Calu3 (cell line): ENCODE measurements at regions not wholly inside any gene's neighbourhood (a gene's known extent, or its start where the extent isn't known, plus 50 kb on each side); places are given as distances from the start of the nearest gene placed in this dataset.

Source experiments
- BruUV-seq: library from RNA; stranded (reverse); fragments of 400-500 nt; replicated peaks from 2 replicates; lab custom pipeline; 2021; lab: Mats Ljungman, UMichigan
- CTCF ChIA-PET: fragments of 300-600 bp; sonication (Branson Sonifier 250); formaldehyde crosslinking; loops from one replicate; lab custom pipeline; 2022; ENCODE audit warnings: antibody characterized with exemption; lab: Charles Lee
- DNase-seq: peaks from one replicate; pipeline ENCODE4 v3.0.0; 2022
- H3K27ac Mint-ChIP-seq: one replicate; pipeline ENCODE4 v1.8.0; 2022; ENCODE audit warnings: mixed read lengths; ENCODE audit not compliant: unreplicated experiment
- H3K27me3 Mint-ChIP-seq: one replicate; pipeline ENCODE4 v1.8.0; 2022; ENCODE audit warnings: mixed read lengths; ENCODE audit not compliant: unreplicated experiment
- H3K36me3 Mint-ChIP-seq: one replicate; pipeline ENCODE4 v1.8.0; 2022; ENCODE audit warnings: mild to moderate bottlenecking, moderate library complexity, mixed read lengths; ENCODE audit not compliant: insufficient read depth, unreplicated experiment
- H3K4me1 Mint-ChIP-seq: one replicate; pipeline ENCODE4 v1.8.0; 2022; ENCODE audit warnings: mild to moderate bottlenecking, low read depth, mixed read lengths; ENCODE audit not compliant: unreplicated experiment
- H3K4me3 Mint-ChIP-seq: one replicate; pipeline ENCODE4 v1.8.0; 2022; ENCODE audit warnings: mild to moderate bottlenecking, low read depth, moderate library complexity, mixed read lengths; ENCODE audit not compliant: unreplicated experiment
- H3K9me3 Mint-ChIP-seq: one replicate; pipeline ENCODE4 v1.8.0; 2022; ENCODE audit warnings: low read depth, mixed read lengths; ENCODE audit not compliant: unreplicated experiment
- intact Hi-C: fragments of 100-400 bp; cut with micrococcal nuclease; formaldehyde crosslinking; loops from one replicate; pipeline ENCODE4 v1.10.0; 2022; ENCODE audit not compliant: unreplicated experiment
- TF ChIP-seq, protein P1 (sequence below): fragments of 200-600 bp; IDR thresholded peaks from one replicate; pipeline ENCODE4 v1.8.0; 2022; ENCODE audit warnings: antibody characterized with exemption; ENCODE audit not compliant: unreplicated experiment

DNA sequence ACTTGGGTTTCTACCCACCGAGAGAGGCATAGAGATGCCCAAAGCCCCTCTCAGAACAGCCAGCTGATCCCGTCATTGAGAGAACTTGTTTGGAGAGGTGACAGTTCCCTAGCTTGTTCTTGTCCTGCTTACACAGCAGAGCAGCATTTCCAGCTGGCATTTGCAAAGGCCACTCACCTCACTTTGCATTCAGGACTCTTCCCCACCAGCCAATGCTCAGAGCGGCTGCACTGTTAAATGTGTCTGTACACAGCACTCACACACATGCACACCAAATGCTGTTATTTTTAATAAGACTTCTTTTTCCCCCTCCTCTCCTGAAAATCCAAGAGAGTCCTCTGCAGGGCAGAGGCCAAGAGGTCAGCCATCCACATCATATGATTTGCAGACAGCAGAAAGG is 104.6 kb upstream of the SLC14A2 start:
- no TSS peak for BruUV-seq
- Mint-ChIP-seq H3K27me3 (peaks cover 100% of the 10 kb centered on the region), H3K4me1 (no peaks in the 10 kb centered on the region), H3K9me3 (peaks cover 2% of the 10 kb centered on the region), H3K27ac (no peak overlapping the region), H3K36me3 (no peaks in the 10 kb centered on the region), H3K4me3 (no peak overlapping the region)
- no peak for DNase-seq
- CTCF ChIA-PET: no interaction called here
- TF ChIP-seq, protein P1, sequence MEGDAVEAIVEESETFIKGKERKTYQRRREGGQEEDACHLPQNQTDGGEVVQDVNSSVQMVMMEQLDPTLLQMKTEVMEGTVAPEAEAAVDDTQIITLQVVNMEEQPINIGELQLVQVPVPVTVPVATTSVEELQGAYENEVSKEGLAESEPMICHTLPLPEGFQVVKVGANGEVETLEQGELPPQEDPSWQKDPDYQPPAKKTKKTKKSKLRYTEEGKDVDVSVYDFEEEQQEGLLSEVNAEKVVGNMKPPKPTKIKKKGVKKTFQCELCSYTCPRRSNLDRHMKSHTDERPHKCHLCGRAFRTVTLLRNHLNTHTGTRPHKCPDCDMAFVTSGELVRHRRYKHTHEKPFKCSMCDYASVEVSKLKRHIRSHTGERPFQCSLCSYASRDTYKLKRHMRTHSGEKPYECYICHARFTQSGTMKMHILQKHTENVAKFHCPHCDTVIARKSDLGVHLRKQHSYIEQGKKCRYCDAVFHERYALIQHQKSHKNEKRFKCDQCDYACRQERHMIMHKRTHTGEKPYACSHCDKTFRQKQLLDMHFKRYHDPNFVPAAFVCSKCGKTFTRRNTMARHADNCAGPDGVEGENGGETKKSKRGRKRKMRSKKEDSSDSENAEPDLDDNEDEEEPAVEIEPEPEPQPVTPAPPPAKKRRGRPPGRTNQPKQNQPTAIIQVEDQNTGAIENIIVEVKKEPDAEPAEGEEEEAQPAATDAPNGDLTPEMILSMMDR: no peak
- intact Hi-C loops: no loop called here

DNA sequence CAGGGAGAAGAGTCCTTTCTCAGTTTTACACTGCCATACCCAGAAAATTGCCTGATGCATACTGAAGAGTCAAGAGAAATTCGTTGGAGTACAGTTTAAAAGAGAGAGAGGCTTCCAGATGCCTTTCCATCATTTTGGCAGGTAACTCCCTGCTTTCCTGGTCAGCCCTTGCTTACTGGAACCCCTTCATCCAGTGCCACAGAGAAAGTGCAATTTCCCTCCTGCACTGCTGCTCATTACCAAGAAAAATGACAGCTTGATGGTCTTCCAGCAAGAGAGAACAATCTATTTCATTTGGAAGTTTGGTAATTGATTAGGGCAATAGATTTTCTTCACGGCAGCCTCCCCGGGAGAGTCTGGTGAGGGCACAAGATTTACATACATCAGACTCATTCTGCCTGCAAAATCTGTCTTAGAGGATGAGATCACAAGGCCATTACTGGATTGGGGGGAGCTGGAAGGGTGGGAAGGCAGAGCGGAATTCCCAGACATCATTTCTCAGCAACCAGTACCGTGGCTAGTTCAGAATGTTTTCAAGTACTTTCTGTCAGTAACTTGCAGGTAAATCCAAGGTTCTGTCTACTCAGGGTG is 102.8 kb upstream of the SLC14A2 start:
- Mint-ChIP-seq H3K36me3 (no peaks in the 10 kb centered on the region), H3K27me3 (peaks cover 99% of the 10 kb centered on the region), H3K9me3 (peaks cover 2% of the 10 kb centered on the region), H3K4me1 (no peaks in the 10 kb centered on the region), H3K4me3 (no peak overlapping the region), H3K27ac (no peak overlapping the region)
- CTCF ChIA-PET: no interaction called here
- intact Hi-C loops: no loop called here
- TF ChIP-seq, protein P1: no peak
- DNase-seq: no peak
- no TSS peak for BruUV-seq

DNA sequence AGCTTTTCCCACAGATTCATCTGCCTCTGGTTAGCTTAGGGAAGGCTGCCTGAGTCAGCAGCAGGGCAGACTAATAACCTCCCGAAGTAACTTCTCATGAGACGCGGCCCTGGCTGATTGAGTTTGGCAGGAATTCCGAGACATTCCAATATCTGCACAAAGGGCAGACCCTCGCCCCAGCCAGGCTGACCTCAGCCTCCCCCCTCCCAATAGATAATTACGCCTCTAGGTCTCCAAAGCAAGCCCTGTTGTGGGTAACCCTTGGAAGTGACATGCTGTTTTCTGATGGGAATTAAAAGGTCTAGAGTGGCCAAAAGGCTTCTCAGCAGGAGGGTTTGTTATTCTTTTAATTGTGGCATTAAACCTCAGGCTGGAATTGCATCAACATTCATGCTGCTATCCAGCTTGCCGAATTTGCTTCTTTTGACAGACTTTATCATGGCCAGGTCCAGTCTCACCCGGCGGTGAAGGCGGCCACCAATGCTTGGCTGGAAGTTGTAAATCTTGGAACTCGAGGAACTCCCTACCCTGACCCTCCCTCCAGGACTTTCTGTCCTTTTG is 98.0 kb upstream of the SLC14A2 start:
- H3K4me1 Mint-ChIP-seq: no peaks in the 10 kb centered on the region
- H3K4me3 Mint-ChIP-seq: no peak overlapping the region
- intact Hi-C loops: no loop called here
- no TSS peak for BruUV-seq
- H3K27ac Mint-ChIP-seq: no peak overlapping the region
- no peak for DNase-seq
- CTCF ChIA-PET: no interaction called here
- no peaks in the 10 kb centered on the region for H3K9me3 Mint-ChIP-seq
- peaks cover 82% of the 10 kb centered on the region for H3K27me3 Mint-ChIP-seq
- no peaks in the 10 kb centered on the region for H3K36me3 Mint-ChIP-seq
- TF ChIP-seq, protein P1: no peak

DNA sequence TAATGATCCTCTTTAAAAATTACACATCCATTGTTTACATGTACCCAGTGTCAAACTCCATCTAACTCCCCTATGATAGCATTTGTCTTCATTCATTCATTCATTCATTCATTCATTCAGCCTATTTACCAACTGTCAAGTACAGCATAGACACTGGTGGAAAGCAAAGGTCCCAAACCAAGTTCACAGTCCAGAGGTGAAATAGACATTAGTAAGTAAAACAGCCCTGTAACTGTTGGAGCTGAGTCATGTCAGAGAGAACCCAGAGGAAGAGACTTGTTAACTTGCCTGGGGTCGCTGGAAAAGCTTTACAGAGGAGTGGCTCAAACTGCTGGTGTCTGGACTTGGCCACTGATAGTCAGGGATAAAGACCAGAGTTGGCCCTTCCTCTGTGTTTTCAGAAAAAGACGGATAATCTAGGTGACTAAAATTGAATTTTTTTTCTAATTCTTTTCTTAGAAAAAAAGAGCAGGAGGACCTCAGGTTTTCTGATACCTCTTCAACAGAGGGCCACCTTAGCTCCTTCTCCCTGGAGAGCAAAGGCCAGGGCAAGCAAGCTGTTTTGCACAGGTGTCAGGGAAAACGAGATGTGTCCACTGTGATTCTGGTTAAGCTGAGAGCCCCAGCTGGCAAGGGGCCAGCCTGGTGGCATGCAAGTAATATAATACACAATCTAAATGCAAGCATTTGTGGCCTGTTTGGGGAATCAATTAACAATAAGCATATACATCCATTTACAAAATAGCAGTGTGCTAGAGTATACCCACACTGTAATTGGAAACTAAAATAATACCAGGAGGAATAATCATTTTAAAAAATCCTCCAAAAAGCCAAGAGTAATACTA is 96.7 kb upstream of the SLC14A2 start:
- TF ChIP-seq, protein P1: no peak
- CTCF ChIA-PET: no interaction called here
- Mint-ChIP-seq H3K9me3 (no peaks in the 10 kb centered on the region), H3K4me1 (no peaks in the 10 kb centered on the region), H3K4me3 (no peak overlapping the region), H3K27ac (no peak overlapping the region), H3K27me3 (peaks cover 81% of the 10 kb centered on the region), H3K36me3 (no peaks in the 10 kb centered on the region)
- intact Hi-C loops: no loop called here
- DNase-seq: no peak
- no TSS peak for BruUV-seq
